ENCODE measurements at regions not wholly inside any gene's neighbourhood (a gene's known extent, or its start where the extent isn't known, plus 50 kb on each side); places are given as distances from the start of the nearest gene placed in this dataset.

- no peak for DNase-seq (ENCODE audit: low read depth in 2 of 2)
These were observed 69.5 kb upstream of the ZC3H12C start for GRCh38 chr11:110023711-110024110.

- DNase-seq (ENCODE audit: low read depth in 2 of 2) = no peak
These were observed 66.2 kb upstream of the ZC3H12C start for GRCh38 chr11:110026858-110027626.

- DNase-seq (ENCODE audit: low read depth in 2 of 2) = no peak
These were observed 65.4 kb upstream of the ZC3H12C start for GRCh38 chr11:110027627-110028371.

GRCh38 chr11:110028921-110029320 lies 64.3 kb upstream of the ZC3H12C start:
- no peak for DNase-seq (ENCODE audit: low read depth in 2 of 2)

- DNase-seq (ENCODE audit: low read depth in 2 of 2) = no peak
These were observed 63.5 kb upstream of the ZC3H12C start for GRCh38 chr11:110029714-110030113.

- DNase-seq (ENCODE audit: low read depth in 2 of 2) = no peak
These were observed 62.0 kb upstream of the ZC3H12C start for GRCh38 chr11:110031171-110031570.

- no peak for DNase-seq (ENCODE audit: low read depth in 2 of 2)
These were observed 60.9 kb upstream of the ZC3H12C start for GRCh38 chr11:110032259-110032658.

GRCh38 chr11:110032957-110033570 lies 60.1 kb upstream of the ZC3H12C start:
- no peak for DNase-seq (ENCODE audit: low read depth in 2 of 2)

- DNase-seq (ENCODE audit: low read depth in 2 of 2) = no peak
These were observed 58.4 kb upstream of the ZC3H12C start for GRCh38 chr11:110034806-110035205.

GRCh38 chr11:110035357-110035756 lies 57.8 kb upstream of the ZC3H12C start:
- DNase-seq (ENCODE audit: low read depth in 2 of 2) = no peak

GRCh38 chr11:110038201-110038600 lies 55.0 kb upstream of the ZC3H12C start:
- no peak for DNase-seq (ENCODE audit: low read depth in 2 of 2)
